A673 (cell line): ENCODE measurements at regions not wholly inside any gene's neighbourhood (a gene's known extent, or its start where the extent isn't known, plus 50 kb on each side); places are given as distances from the start of the nearest gene placed in this dataset.

Source experiments
- BruUV-seq: library from RNA; stranded (reverse); fragments of 400-500 nt; replicated peaks from 2 replicates; lab custom pipeline; 2021; lab: Mats Ljungman, UMichigan
- CTCF ChIA-PET: fragments of 300-600 bp; sonication (Branson Sonifier 250); formaldehyde crosslinking; loops from one replicate; lab custom pipeline; 2022; ENCODE audit warnings: antibody characterized with exemption; lab: Charles Lee
- POLR2A ChIA-PET: fragments of 300-600 bp; sonication (Branson Sonifier 250); formaldehyde crosslinking; loops from one replicate; lab custom pipeline; 2022; ENCODE audit warnings: antibody characterized with exemption; ENCODE audit not compliant: low non-redundant PET; lab: Charles Lee
- DNase-seq: peaks from one replicate; pipeline ENCODE4 v3.0.0-alpha.2; 2015; ENCODE audit warnings: low spot score
- H3K27ac ChIP-seq: fragments of 200-600 bp; sonication (generic); 2 replicates; pipeline ENCODE4 v1.5.1; 2016; ENCODE audit warnings: mixed run types, low read depth, mild to moderate bottlenecking, mixed read lengths, antibody characterized with exemption, low read length; ENCODE audit not compliant: poor library complexity, severe bottlenecking
- H3K27me3 ChIP-seq: fragments of 200-600 bp; sonication (generic); replicated peaks from 2 replicates; pipeline ENCODE4 v1.6.1; 2017; ENCODE audit warnings: mixed run types, low read depth, mild to moderate bottlenecking, mixed read lengths, antibody characterized with exemption, low read length; ENCODE audit not compliant: insufficient read depth, poor library complexity
- H3K36me3 ChIP-seq: fragments of 200-600 bp; sonication (generic); 2 replicates; pipeline ENCODE4 v1.6.1; 2016; ENCODE audit warnings: mixed run types, mild to moderate bottlenecking, mixed read lengths, antibody characterized with exemption, low read length; ENCODE audit not compliant: insufficient read depth, poor library complexity, severe bottlenecking
- H3K4me1 ChIP-seq: fragments of 200-600 bp; sonication (generic); 2 replicates; pipeline ENCODE4 v1.6.1; 2017; ENCODE audit warnings: mixed run types, mild to moderate bottlenecking, mixed read lengths, antibody characterized with exemption, low read length; ENCODE audit not compliant: insufficient read depth, poor library complexity, severe bottlenecking
- H3K4me3 ChIP-seq: fragments of 200-600 bp; sonication (generic); 2 replicates; pipeline ENCODE4 v1.5.1; 2016; ENCODE audit warnings: low read depth, mixed run types, mild to moderate bottlenecking, mixed read lengths, low read length; ENCODE audit not compliant: poor library complexity, severe bottlenecking
- H3K9me3 ChIP-seq: fragments of 200-600 bp; sonication (generic); 2 replicates; pipeline ENCODE4 v1.6.1; 2016; ENCODE audit warnings: mixed run types, low read depth, mild to moderate bottlenecking, mixed read lengths, antibody characterized with exemption, low read length; ENCODE audit not compliant: poor library complexity, severe bottlenecking
- EZH2 ChIP-seq: fragments of 200-600 bp; sonication (generic); IDR thresholded peaks from 2 replicates; pipeline ENCODE4 v1.6.1; 2017; ENCODE audit warnings: borderline replicate concordance, low read depth, mild to moderate bottlenecking, mixed read lengths, antibody characterized with exemption, low read length; ENCODE audit not compliant: poor library complexity, severe bottlenecking
- intact Hi-C: fragments of 100-400 bp; cut with micrococcal nuclease; formaldehyde crosslinking; loops from one replicate; pipeline ENCODE4 v1.10.0; 2022; ENCODE audit not compliant: unreplicated experiment
- TF ChIP-seq, protein P1 (sequence below): fragments of 300-800, 200-600 bp; sonication (generic); conservative IDR thresholded peaks from 2 replicates; pipeline ENCODE4 v1.5.1; 2017; ENCODE audit warnings: low read depth, mild to moderate bottlenecking, antibody characterized with exemption, low read length, moderate library complexity, mixed read lengths

DNA sequence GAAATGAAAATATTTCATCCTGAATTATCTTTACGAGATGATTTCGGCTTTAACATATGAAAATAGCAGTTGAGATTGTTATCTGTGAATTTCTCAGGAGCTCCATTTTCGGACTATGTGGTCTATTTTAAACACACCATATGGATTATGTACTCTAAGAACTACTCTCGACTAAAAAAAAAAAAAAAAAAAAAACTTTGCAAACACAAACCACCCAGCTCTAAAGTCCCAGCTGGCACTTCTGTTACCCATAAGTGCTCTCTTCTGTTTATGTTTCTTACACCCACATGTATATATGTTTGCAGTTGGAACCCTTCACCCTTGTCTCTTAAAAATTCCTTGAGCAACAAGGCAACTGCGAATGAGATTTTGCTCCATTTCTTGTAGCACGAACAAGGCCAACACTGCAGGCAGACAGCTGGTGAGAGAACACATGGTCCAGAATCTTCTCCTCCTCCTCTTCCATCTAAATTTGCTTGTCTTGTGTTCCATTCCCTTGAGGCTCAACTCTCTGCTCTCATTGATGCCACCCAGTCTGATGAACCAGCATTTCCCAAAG lies 172.7 kb upstream of the HCCS start:
- intact Hi-C loops = loop anchor here (1.0 kb wide), 1 partner anchor 14 kb away; no protein-coding TSS in a partner anchor
- POLR2A ChIA-PET = no interaction called here
- Histone ChIP-seq H3K4me1 (no peaks in the 10 kb centered on the region), H3K27me3 (no peaks in the 10 kb centered on the region), H3K27ac (no peak overlapping the region), H3K4me3 (no peak overlapping the region), H3K9me3 (peaks cover 3% of the 10 kb centered on the region), H3K36me3 (no peaks in the 10 kb centered on the region)
- no peak for DNase-seq
- no peak for TF ChIP-seq EZH2
- TF ChIP-seq, protein P1, sequence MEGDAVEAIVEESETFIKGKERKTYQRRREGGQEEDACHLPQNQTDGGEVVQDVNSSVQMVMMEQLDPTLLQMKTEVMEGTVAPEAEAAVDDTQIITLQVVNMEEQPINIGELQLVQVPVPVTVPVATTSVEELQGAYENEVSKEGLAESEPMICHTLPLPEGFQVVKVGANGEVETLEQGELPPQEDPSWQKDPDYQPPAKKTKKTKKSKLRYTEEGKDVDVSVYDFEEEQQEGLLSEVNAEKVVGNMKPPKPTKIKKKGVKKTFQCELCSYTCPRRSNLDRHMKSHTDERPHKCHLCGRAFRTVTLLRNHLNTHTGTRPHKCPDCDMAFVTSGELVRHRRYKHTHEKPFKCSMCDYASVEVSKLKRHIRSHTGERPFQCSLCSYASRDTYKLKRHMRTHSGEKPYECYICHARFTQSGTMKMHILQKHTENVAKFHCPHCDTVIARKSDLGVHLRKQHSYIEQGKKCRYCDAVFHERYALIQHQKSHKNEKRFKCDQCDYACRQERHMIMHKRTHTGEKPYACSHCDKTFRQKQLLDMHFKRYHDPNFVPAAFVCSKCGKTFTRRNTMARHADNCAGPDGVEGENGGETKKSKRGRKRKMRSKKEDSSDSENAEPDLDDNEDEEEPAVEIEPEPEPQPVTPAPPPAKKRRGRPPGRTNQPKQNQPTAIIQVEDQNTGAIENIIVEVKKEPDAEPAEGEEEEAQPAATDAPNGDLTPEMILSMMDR = no peak
- CTCF ChIA-PET = no interaction called here
- BruUV-seq = no TSS peak

DNA sequence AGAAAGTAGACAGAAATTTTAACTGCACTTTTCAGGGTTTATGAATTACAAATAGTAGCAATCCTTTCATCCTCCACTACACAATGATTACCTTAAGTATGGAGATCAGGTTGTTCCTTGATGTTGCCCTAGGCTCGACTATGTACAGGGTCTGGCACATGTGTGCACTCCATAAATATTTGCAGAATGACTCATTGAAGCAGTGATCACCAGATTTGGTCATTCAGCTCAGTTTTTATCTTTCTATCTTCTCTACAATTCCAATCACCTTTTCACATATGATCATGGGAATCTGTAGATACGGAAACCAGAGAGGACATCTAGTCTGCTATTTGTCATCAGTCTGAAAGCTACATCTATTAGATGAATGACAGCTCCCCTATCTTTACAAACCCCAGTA lies 171.7 kb upstream of the HCCS start:
- Histone ChIP-seq H3K4me1 (no peaks in the 10 kb centered on the region), H3K27ac (no peak overlapping the region), H3K36me3 (no peaks in the 10 kb centered on the region), H3K9me3 (peaks cover 3% of the 10 kb centered on the region), H3K27me3 (no peaks in the 10 kb centered on the region), H3K4me3 (no peak overlapping the region)
- CTCF ChIA-PET = no interaction called here
- POLR2A ChIA-PET = no interaction called here
- DNase-seq = no peak
- intact Hi-C loops = no loop called here
- no peak for TF ChIP-seq EZH2
- TF ChIP-seq, protein P1 = no peak
- BruUV-seq = no TSS peak

DNA sequence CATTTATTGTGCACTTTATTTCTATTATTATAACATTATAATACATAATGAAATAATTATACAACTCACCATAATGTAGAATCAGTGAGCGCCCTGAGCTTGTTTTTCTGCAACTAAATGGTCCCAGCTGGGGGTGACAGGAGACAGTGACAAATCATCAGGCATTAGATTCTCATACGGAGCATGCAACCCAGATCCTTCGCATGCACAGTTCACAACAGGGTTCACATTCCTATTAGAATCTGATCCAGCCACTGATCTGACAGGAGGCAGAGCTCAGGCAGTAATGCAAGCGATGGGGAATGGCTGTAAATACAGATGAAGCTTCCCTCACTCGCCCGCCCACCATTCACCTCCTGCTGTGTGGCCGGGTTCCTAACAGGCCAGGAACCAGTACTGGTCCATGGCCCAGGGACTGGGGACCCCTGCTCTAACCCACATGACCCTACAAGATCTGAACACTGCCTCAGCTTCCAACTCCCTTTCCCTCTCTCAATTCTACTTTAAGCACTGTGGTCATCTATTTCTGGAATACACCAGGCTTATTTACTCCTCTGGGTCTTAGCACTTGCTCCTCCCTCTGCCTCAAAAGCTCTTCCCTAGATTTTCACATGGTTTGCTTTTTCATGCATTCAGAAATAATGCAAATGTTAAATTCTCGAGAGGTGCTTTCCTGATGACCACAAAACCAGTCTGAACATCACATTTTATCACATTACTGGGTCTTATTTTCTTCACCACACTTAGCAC lies 166.8 kb upstream of the HCCS start:
- POLR2A ChIA-PET = no interaction called here
- Histone ChIP-seq H3K27me3 (no peaks in the 10 kb centered on the region), H3K4me1 (no peaks in the 10 kb centered on the region), H3K36me3 (no peaks in the 10 kb centered on the region), H3K9me3 (peaks cover 3% of the 10 kb centered on the region), H3K27ac (no peak overlapping the region), H3K4me3 (no peak overlapping the region)
- BruUV-seq = no TSS peak
- intact Hi-C loops = no loop called here
- DNase-seq = no peak
- CTCF ChIA-PET = no interaction called here
- TF ChIP-seq EZH2 = no peak
- TF ChIP-seq, protein P1 = no peak
